T-helper 2 cell treated with Interferon-gamma antibody and Interleukin-4, amounts not matched to agents 100 ng/mL and 5 ng/mL, for 36 hours (primary cell): ENCODE measurements at regions not wholly inside any gene's neighbourhood (a gene's known extent, or its start where the extent isn't known, plus 50 kb on each side); places are given as distances from the start of the nearest gene placed in this dataset.

Source experiments
- intact Hi-C: fragments of 100-400 bp; cut with micrococcal nuclease; formaldehyde crosslinking; loops from one replicate; pipeline ENCODE4 v1.15.1; 2023

DNA sequence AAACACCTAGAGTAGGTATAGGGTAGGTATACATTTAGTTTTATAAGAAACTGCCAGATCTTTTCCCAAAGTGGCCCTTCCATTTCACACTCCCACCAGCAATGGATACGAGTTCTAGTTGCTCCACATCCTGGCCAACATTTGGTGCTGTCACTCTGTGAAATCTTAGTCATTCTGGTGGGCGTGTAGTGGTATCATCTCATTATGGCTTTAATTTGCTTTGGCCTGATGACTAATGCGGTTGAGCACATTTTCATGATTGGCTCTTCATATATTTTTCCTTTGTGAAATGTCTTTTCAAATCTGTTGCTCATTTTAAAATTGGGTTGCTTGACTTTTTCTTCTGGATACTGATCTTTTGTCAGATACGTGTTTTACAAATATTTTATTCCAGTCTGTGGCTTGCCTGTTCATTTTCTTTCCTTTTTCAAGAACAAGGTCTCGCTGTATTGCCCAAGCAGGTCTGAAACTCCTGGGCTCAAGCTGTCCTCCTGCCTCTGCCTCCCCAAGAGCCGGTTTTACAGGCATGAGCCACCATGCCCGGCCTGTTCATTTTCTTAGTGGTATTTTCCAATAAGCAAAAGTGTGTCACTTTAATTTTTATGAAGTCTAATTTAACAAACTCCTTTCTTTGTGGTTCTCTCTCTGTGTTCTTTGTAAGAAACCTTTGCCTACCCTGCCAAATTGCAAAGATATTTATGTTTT lies 192.4 kb downstream of the SEC14L1 start:
- intact Hi-C loops: loop anchor here (1.0 to 5.0 kb wide), 3 partner anchors 9 to 114 kb away; no protein-coding TSS in a partner anchor

DNA sequence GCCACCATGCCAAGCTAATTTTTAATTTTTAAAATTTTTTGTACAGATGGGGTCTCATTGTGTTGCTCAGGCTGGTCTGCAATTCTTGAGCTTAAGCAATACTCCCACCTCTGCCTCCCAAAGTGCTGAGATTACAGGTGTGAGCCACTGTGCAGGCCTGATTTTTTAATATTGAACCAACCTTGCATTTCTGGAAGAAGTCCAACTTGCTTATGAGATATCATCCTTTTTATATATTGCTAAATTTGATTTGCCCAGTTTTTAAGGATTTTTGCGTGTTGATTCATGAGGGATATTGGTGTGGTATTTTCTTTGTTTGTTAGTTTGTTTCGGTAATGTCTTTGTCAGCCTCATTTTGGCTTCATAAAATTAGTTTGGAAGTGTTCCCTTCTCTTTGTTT lies 196.4 kb downstream of the SEC14L1 start:
- intact Hi-C loops: no loop called here

- intact Hi-C loops: no loop called here
Observed at GRCh38 chr17:77341069-77341541, 200.3 kb downstream of the SEC14L1 start.

DNA sequence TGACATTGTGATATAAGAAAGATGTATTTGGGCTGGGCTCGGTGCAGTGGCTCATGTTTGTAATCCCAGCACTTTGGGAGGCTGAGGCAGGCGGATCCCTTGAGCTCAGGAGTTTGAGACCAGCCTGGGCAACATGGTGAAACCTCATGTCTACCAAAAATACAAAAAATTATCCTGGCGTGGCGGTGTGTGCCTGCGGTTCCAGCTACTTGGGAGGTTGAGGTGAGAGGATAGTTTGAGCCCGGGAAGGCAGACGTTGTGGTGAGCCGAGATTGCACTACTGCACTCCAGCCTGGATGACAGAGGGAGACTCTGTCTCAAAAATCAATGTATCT lies 201.9 kb downstream of the SEC14L1 start:
- intact Hi-C loops: loop anchor here (1.0 kb wide), 1 partner anchor 10 kb away; no protein-coding TSS in a partner anchor

DNA sequence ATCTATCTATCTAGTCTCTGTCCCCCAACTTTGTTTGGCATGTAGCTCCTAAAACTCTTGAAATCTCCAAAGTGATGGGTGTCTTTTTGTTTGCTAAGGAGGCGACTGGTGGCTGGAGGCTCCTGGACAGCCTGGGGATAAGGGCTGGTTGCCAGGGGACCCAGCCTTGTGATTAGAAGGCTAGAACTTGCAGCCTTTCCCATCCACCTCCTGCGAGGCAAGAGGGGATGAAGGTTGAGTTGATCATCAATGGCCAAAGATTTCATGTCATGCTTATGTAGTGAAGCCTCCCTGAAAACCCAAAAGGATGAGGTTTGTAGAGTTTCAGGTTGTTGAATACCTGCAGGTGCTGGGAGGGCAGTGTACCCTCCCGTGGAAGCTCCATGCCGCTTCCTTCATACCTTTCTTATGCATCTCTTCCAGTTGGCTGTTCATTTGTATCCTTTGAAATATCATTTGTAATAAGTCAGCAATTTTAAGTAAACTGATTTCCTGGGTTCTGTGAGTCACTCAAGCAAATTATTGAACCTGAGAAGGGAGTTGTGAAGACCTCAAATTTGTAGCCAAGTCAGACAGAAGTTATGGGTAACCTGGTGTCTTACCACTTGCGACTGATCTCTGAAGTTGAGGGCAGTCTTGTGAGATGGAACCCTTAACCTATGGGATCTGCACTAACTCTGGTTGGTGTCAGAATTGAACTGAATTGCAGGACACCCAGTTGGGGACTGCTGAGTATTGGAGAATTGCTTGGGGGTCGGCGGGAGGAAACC lies 202.4 kb downstream of the SEC14L1 start:
- intact Hi-C loops: no loop called here

GRCh38 chr17:77344038-77344437 lies 203.3 kb downstream of the SEC14L1 start:
- intact Hi-C loops: no loop called here

DNA sequence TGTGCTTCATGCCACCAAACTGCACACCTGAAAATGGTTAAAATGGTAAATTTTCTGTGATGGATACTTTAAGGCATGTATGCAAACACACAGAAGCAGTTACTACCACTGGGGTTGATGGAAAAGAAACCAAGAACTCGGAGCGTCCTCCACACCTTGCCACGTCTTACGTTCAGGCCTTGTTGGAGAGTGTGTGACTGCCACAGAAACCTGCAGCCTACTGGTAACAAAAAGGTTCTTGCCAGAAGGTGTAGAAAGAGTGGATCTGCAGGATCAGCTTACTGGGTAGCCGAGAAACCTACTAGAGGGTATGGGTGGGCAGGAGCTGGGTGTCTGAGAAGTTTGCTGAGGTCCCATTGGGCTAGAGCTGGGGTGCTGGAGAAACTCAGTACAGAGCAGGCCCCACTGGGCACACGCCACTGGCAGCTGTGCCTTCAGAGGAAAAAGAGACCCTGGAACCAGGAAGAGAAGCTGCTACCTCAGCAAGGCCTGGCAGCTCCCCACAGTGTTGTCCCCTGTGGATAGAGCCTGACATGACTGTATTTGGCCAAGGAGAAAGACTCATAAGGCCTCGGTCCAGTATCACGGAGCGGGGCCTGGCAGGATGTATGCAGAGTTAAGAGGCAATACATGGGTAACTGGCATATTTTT lies 204.6 kb downstream of the SEC14L1 start:
- intact Hi-C loops: no loop called here

GRCh38 chr17:77346765-77347164 lies 206.0 kb downstream of the SEC14L1 start:
- intact Hi-C loops: no loop called here

DNA sequence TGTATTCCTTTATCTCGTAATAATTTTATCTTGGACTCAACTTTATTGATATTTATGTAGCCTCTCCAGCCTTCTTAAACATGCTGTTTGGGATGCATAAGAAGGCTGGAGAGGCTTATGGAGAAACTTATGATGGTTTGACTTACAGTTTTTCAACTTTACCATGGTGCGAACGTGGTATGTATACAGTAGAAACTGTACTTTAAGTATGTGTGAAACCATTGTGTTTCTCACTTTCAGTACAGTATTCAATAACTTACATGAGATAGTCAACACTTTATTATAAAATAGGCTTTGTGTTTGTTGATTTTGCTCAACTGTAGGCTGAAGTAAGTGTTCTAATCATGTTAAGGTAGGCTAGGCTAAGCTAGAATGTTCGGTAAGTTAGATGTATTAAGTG lies 206.8 kb downstream of the SEC14L1 start:
- intact Hi-C loops: no loop called here

GRCh38 chr17:77349976-77350830 lies 209.4 kb downstream of the SEC14L1 start:
- intact Hi-C loops: no loop called here

DNA sequence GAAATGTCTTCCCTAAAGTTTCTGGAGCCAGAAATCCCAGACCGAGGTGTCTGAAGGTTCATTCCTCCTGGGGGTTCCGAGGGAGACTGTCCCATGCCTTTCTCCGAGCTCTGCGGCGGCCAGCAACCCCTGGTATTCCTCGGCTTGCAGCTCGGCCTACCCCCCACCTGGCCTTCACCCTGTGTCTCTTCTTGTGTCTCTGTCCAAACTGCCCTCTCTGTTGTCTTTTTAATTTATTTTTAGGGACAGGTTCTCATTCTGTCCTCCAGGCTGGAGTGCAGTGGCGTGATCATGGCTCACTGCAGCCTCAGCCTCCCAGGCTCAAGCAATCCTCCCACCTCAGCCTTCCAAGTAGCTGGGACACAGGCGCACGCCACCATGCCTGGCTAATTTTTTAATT lies 211.7 kb downstream of the SEC14L1 start:
- intact Hi-C loops: no loop called here

- intact Hi-C loops: no loop called here
Observed at GRCh38 chr17:77352996-77353395, 212.2 kb downstream of the SEC14L1 start.

DNA sequence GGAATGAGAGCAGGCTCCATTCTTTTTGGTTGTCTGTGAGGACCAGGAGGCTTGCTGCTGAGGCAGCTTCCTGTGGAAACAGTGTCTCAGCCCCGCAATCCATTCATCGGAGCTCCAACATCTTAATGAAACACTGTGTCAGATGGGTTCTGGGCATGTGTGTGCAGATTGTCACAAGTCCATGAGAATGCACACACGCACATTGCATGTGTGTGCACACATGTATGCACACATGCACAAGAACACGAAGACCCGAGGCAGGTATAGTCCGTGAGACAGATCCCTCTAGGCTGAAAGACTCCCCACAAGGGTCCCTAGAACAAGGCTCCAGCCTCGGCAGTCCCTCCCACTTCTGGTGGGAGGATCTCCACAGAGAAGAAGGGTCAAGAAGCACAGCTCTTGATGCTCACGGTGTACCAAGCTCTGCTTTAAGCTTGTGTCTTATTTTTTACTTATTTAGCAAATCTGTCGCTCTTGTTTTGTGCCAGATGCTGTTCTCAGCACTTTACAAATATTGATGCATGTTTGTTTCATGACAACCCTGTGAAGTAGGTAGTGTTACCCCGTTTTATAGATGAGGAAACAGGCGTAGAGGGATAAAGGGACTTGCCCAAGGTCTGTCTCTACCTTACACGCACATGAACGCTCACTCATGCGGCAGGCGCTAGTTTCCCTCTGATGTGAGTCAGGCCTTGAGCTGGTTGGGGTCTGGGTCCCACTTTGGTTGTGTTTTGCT lies 213.1 kb downstream of the SEC14L1 start:
- intact Hi-C loops: no loop called here

GRCh38 chr17:77354420-77354669 lies 213.6 kb downstream of the SEC14L1 start:
- intact Hi-C loops: no loop called here

GRCh38 chr17:77354670-77355455 lies 214.1 kb downstream of the SEC14L1 start:
- intact Hi-C loops: no loop called here

- intact Hi-C loops: no loop called here
Observed at GRCh38 chr17:77356109-77356689, 215.4 kb downstream of the SEC14L1 start.

DNA sequence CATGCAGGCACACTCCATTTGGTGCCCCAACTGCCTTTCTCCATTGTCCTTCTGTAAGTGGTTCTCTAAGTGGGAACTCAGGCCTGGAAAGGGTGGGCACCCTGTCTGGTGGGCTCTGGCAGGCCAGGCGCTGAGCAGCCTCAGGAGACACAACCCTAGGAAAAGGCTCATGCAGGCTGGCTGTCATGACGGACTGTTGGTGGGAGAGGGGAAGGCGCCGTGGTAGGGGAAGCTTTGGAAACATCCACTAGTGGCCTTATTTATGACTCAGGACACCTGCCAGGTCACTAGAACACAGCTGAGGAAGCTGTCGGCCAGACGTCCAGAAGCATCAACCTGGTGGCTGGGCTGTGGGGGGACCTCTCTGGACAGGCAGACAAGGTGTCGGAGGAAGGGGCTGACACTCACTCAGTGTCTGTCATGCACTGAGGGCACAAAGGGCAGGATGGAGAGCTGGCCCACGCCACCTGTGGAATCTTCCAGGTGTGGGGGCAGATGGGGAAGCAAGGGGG lies 216.0 kb downstream of the SEC14L1 start:
- intact Hi-C loops: no loop called here

- intact Hi-C loops: no loop called here
Observed at GRCh38 chr17:77358801-77359200, 218.0 kb downstream of the SEC14L1 start.

DNA sequence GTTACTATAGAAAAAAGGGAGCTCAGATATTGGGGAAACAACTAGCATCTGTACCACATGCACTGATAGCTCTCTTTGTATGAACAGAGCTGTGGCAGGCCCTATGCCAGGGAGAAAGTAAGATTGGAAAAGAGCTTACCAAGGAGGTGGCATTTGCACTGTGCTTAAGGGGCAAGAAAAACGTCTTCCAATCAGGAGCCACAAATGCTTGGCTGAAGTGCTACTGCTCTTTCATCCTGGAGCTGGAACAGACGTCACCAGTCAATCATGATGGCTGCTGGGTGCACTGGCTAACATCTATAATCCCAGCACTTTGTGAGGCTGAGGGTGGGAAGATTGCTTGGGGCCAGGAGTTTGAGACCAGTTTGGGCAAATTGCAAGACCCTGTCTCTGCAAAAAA lies 218.5 kb downstream of the SEC14L1 start:
- intact Hi-C loops: no loop called here
